ENCODE measurements at regions not wholly inside any gene's neighbourhood (a gene's known extent, or its start where the extent isn't known, plus 50 kb on each side); places are given as distances from the start of the nearest gene placed in this dataset.

- no peak overlapping the region for H2AFZ ChIP-seq (ENCODE audit: low read length)
- H3K14ac ChIP-seq (ENCODE audit: insufficient read depth, low read length), result no peak overlapping the region
- H3K56ac ChIP-seq (ENCODE audit: insufficient read length, low read depth, low read length), result no peak overlapping the region
- H3K4me3 Mint-ChIP-seq, result no peak overlapping the region
- H3K9me3 Mint-ChIP-seq, result no peaks in the 10 kb centered on the region
- no peak for DNase-seq
- 0 out of 4 replicates have a peak, but pooled peaks cover 2% of the 10 kb centered on the region in 2 experiments for H3K4me1 Mint-ChIP-seq
- no peak overlapping the region for H3K4me2 ChIP-seq (ENCODE audit: insufficient read depth, insufficient read length, low read length)
- H3T11ph ChIP-seq (ENCODE audit: low read length), result no peak overlapping the region
- H4K91ac ChIP-seq (ENCODE audit: insufficient read length, low read depth, low read length), result no peak overlapping the region
- H3K9ac ChIP-seq (ENCODE audit: extremely low read depth, insufficient read length, low read length), result no peak overlapping the region
- no peak overlapping the region for H2BK120ac ChIP-seq (ENCODE audit: low read depth, low read length, poor library complexity, severe bottlenecking)
- H4K5ac ChIP-seq (ENCODE audit: insufficient read length, low read depth, low read length), result no peak overlapping the region
- H4K20me1 ChIP-seq (ENCODE audit: control insufficient read depth, insufficient read depth, insufficient read length), result no peaks in the 10 kb centered on the region
- no peak overlapping the region for H2BK20ac ChIP-seq (ENCODE audit: low read depth, low read length, poor library complexity, severe bottlenecking)
- H3K9me3 ChIP-seq (ENCODE audit: control insufficient read depth, low read depth, low read length), result no peaks in the 10 kb centered on the region
- no peaks in the 10 kb centered on the region for H3K4me1 ChIP-seq (ENCODE audit: insufficient read depth, low read length)
- no peaks in the 10 kb centered on the region for H3K23me2 ChIP-seq (ENCODE audit: insufficient read length, low read depth, low read length, poor library complexity, severe bottlenecking)
- no peak overlapping the region for H2AK5ac ChIP-seq (ENCODE audit: insufficient read length, low read length)
- no peaks in the 10 kb centered on the region for H3K27me3 ChIP-seq (ENCODE audit: insufficient read depth, low read length)
- no peak overlapping the region for H3K23ac ChIP-seq (ENCODE audit: insufficient read length, low read depth, low read length)
- no peak overlapping the region for H3K4ac ChIP-seq (ENCODE audit: low read depth, low read length)
- H2BK12ac ChIP-seq (ENCODE audit: insufficient read length, low read depth, low read length), result no peak overlapping the region
- no peak for TF ChIP-seq CTCF (conservative IDR thresholded peaks at IDR 0.05)
- H3K27ac ChIP-seq (ENCODE audit: insufficient read length, low read depth, low read length), result no peak overlapping the region
- no peak overlapping the region for H3K27ac Mint-ChIP-seq
- no CpG with 5 or more reads among the region's 8 CpGs for WGBS (ENCODE audit: extremely low coverage, insufficient read length, low lambda C conversion rate)
- H3K27me3 Mint-ChIP-seq (ENCODE audit: low read depth), result no peaks in the 10 kb centered on the region
- H2BK5ac ChIP-seq (ENCODE audit: insufficient read length, low read length), result no peak overlapping the region
- no peaks in the 10 kb centered on the region for H3K79me2 ChIP-seq (ENCODE audit: insufficient read depth, low read length)
- no peak overlapping the region for H2BK15ac ChIP-seq (ENCODE audit: low read depth, low read length)
- H3K18ac ChIP-seq (ENCODE audit: insufficient read length, low read depth, low read length), result no peak overlapping the region
- H3K79me1 ChIP-seq (ENCODE audit: insufficient read depth, low read depth, low read length, poor library complexity, severe bottlenecking), result no peaks in the 10 kb centered on the region
- no peaks in the 10 kb centered on the region for H3K36me3 Mint-ChIP-seq (ENCODE audit: insufficient read depth in 1 of 3, low read depth in 3 of 3)
- no peak overlapping the region for H4K8ac ChIP-seq (replicated peaks; ENCODE audit: insufficient read length, low read depth, low read length)
Measured at GRCh38 chr13:50485979-50486935, 357.2 kb downstream of the DLEU7 start.

All from H9 (cell line).